Transverse colon (tissue), 4 donors: ENCODE measurements at regions not wholly inside any gene's neighbourhood (a gene's known extent, or its start where the extent isn't known, plus 50 kb on each side); places are given as distances from the start of the nearest gene placed in this dataset.

Experiments used
- DNase-seq: peaks from one replicate; pipeline ENCODE4 v3.0.0-alpha.2; 2019
- H3K27ac ChIP-seq, 4 donors: fragments of 200-600 bp; sonication (generic); 2 replicates each; pipeline ENCODE4 v1.5.1; 2016 to 2018; ENCODE audit warnings: inconsistent platforms in 4 of 4
- H3K27me3 ChIP-seq: fragments of 200-600 bp; sonication (generic); 2 replicates; pipeline ENCODE4 v1.5.1; 2017; ENCODE audit warnings: inconsistent platforms
- H3K36me3 ChIP-seq, 4 donors: fragments of 200-600 bp; sonication (generic); 2 replicates each; pipeline ENCODE4 v1.5.1; 2017 to 2019; ENCODE audit warnings: inconsistent platforms in 4 of 4
- H3K4me1 ChIP-seq, 4 donors: fragments of 200-600 bp; sonication (generic); 2 replicates each; pipeline ENCODE4 v1.5.1; 2017 to 2020; ENCODE audit warnings: inconsistent platforms in 4 of 4
- H3K4me3 ChIP-seq, 4 donors: fragments of 200-600 bp; sonication (generic); 1 replicate in 1 of 4; 2 replicates in 3 of 4; pipeline versions ENCODE4 v1.5.1 to v1.6.1; 2017 to 2019; ENCODE audit warnings: inconsistent platforms in 4 of 4
- H3K9me3 ChIP-seq, 2 donors: fragments of 200-600 bp; sonication (generic); 2 replicates each; pipeline ENCODE4 v1.5.1; 2017 to 2019; ENCODE audit warnings: inconsistent platforms in 2 of 2
- EP300 ChIP-seq: sonication (generic); formaldehyde crosslinking; IDR thresholded peaks from one replicate; pipeline ENCODE4 v1.6.1; 2017; ENCODE audit warnings: antibody characterized with exemption, low read depth
- POLR2A ChIP-seq: fragments of 450-650 bp; IDR thresholded peaks from one replicate; pipeline ENCODE4 v1.6.1; 2016; ENCODE audit warnings: antibody characterized with exemption, mild to moderate bottlenecking, moderate library complexity
- POLR2AphosphoS5 ChIP-seq, 3 donors: sonication (generic); formaldehyde crosslinking; IDR thresholded peaks; one replicate each; pipeline ENCODE4 v1.6.1; 2016; ENCODE audit warnings: antibody characterized with exemption in 3 of 3
- WGBS, 2 donors: methylation state at CpG; one replicate each; pipeline ENCODE4 v1.1.5; 2018; ENCODE audit warnings: low coverage in 1 of 2; 5-methylcytosine and 5-hydroxymethylcytosine counted together
- in situ Hi-C, 4 donors: fragments of 200-750 bp; cut with MboI; loops; one replicate each; pipeline versions ENCODE4 v1.15.0 to v1.15.1; 2017; ENCODE audit warnings: low sequenced_read_pairs in 3 of 4, low pct_ligation_motif_present in 1 of 4, low pct_unique_long_range_greater_than_20kb in 1 of 4
- intact Hi-C: fragments of 100-400 bp; cut with DNase I; formaldehyde crosslinking; loops from one replicate; pipeline ENCODE4 v1.15.1; 2023; ENCODE audit warnings: low total_unique reads
- TF ChIP-seq, protein P1 (sequence below), 5 experiments: fragments of 200-600 bp in 3 of 5; fragments of 450-650 bp in 2 of 5; sonication (generic) in 3 of 5; IDR thresholded peaks; 1 replicate in 2 of 5; 2 replicates in 3 of 5; pipeline ENCODE4 v1.5.1; 2016 to 2017; ENCODE audit warnings: antibody characterized with exemption in 5 of 5, inconsistent platforms in 3 of 5, mild to moderate bottlenecking in 2 of 5, moderate library complexity in 1 of 5

DNA sequence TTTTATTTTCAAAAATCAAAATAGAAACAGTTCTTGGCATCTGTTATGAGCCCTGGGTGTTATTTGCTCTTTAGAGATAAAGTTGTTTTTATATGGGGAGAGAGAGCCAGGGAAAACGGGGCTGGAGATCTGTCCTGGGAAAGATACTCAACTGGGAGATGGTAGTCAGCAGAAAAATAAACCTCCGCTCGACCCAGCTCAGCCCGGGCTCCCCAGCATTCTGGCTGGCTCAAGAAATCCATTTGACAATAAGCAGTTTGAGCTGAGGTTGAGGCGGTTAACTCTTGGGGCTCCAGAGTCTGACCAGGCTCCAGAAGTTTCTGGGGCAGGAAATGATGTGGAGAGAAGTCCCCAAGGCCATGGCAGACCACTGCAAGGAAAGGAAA lies 151.9 kb downstream of the IRX5 start:
- Histone ChIP-seq H3K9me3 (no peaks in the 10 kb centered on the region), H3K36me3 (no peaks in the 10 kb centered on the region), H3K4me1 (no peaks in the 10 kb centered on the region), H3K27me3 (no peaks in the 10 kb centered on the region), H3K4me3 (no peak overlapping the region), H3K27ac (no peak overlapping the region)
- WGBS, 2 donors, result 0 to 49% methylated on average over 1 to 5 of the region's 5 CpGs
- TF ChIP-seq POLR2AphosphoS5 (IDR thresholded peaks at IDR 0.05) (no peak), POLR2A (no peak), EP300 (no peak)
- TF ChIP-seq, protein P1, sequence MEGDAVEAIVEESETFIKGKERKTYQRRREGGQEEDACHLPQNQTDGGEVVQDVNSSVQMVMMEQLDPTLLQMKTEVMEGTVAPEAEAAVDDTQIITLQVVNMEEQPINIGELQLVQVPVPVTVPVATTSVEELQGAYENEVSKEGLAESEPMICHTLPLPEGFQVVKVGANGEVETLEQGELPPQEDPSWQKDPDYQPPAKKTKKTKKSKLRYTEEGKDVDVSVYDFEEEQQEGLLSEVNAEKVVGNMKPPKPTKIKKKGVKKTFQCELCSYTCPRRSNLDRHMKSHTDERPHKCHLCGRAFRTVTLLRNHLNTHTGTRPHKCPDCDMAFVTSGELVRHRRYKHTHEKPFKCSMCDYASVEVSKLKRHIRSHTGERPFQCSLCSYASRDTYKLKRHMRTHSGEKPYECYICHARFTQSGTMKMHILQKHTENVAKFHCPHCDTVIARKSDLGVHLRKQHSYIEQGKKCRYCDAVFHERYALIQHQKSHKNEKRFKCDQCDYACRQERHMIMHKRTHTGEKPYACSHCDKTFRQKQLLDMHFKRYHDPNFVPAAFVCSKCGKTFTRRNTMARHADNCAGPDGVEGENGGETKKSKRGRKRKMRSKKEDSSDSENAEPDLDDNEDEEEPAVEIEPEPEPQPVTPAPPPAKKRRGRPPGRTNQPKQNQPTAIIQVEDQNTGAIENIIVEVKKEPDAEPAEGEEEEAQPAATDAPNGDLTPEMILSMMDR (IDR thresholded peaks at IDR 0.05), result no peak
- DNase-seq, result no peak
- intact Hi-C loops, result no loop called here
- in situ Hi-C loops, result no loop called here

DNA sequence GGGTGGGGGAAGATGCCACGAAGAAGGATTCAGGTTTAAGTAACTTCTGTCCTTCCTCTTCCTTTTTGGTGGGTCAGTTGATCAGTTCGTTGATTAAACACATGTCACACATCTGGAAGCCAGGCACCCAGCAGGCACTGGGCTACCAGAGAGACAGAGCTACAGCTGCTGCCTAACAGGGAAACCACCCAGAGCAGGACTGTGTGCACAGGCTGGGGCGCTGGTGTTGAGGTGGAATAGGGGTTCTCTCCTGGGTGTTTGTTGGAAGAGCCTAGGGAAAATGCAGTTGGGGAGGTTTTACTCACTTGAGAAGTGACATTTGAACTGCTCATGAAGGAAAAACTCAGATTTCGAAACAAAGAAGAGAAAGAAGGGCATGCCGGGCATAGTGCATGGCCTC lies 152.4 kb downstream of the IRX5 start:
- WGBS, 2 donors, result 77 to 86% methylated on average over 3 to 5 of the region's 5 CpGs
- no peak for TF ChIP-seq EP300
- TF ChIP-seq POLR2AphosphoS5 (IDR thresholded peaks at IDR 0.05), result no peak
- TF ChIP-seq, protein P1 (IDR thresholded peaks at IDR 0.05), result no peak
- TF ChIP-seq POLR2A, result no peak
- intact Hi-C loops, result no loop called here
- no peak for DNase-seq
- in situ Hi-C loops, result no loop called here
- Histone ChIP-seq H3K4me3 (no peak overlapping the region), H3K4me1 (no peaks in the 10 kb centered on the region), H3K27me3 (no peaks in the 10 kb centered on the region), H3K9me3 (no peaks in the 10 kb centered on the region), H3K36me3 (no peaks in the 10 kb centered on the region), H3K27ac (no peak overlapping the region)

DNA sequence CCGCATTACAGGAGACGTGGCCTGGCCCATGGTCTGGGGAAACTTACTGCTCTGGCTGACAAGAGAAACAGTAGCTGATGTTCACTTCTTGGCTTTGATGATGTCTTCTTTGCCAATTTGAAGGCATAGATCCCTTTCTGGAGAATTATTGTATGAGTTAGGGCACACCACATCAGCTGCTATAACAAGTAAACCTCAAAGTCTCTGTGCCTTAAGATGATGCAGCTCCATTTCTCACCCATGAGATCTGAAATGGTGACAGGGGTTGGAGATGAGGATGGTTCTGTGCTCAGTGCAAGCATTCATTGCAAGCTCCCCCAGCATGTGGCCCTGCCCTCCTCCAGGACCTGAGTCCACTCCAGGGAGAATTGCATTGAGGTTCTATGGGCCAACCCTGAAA lies 157.4 kb downstream of the IRX5 start:
- Histone ChIP-seq H3K9me3 (no peaks in the 10 kb centered on the region), H3K4me1 (no peaks in the 10 kb centered on the region), H3K4me3 (no peak overlapping the region), H3K27ac (no peak overlapping the region), H3K36me3 (no peaks in the 10 kb centered on the region), H3K27me3 (no peaks in the 10 kb centered on the region)
- 91% methylated on average over 2 of the region's 2 CpGs; no CpG with 5 or more reads in 1 of the 2 donors for WGBS, 2 donors
- in situ Hi-C loops, result no loop called here
- TF ChIP-seq POLR2A (no peak), EP300 (no peak), POLR2AphosphoS5 (IDR thresholded peaks at IDR 0.05) (no peak)
- TF ChIP-seq, protein P1 (IDR thresholded peaks at IDR 0.05), result no peak
- DNase-seq, result no peak
- intact Hi-C loops, result no loop called here

DNA sequence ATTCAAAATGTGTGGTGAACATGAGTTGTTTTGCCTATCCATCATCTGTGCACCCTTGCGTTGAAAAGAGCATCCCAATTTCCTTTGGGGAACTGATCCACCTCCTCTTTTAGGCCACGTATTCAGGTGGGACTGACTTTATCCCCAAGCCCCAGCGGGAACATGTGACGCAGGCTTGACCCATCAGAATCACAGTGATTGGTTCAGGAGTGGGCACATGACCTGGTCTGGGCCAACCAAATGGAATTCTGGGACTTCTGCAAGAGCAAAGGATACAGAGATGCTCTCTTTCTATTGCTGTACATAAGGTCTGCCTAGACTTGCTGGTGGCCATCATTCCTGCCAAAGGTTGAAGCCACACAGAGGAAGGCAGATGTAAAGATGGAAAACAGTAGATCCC lies 158.9 kb downstream of the IRX5 start:
- 92 to 100% methylated on average over 1 to 4 of the region's 4 CpGs for WGBS, 2 donors
- H3K4me1 ChIP-seq, result no peaks in the 10 kb centered on the region
- DNase-seq, result no peak
- H3K27ac ChIP-seq, result no peak overlapping the region
- intact Hi-C loops, result no loop called here
- in situ Hi-C loops, result no loop called here
- H3K27me3 ChIP-seq, result no peaks in the 10 kb centered on the region
- H3K4me3 ChIP-seq, result no peak overlapping the region
- TF ChIP-seq, protein P1 (IDR thresholded peaks at IDR 0.05), result no peak
- TF ChIP-seq EP300 (no peak), POLR2AphosphoS5 (IDR thresholded peaks at IDR 0.05) (no peak), POLR2A (no peak)
- H3K9me3 ChIP-seq, result no peaks in the 10 kb centered on the region
- H3K36me3 ChIP-seq, result no peaks in the 10 kb centered on the region
